GM21529 (cell line): ENCODE measurements at regions not wholly inside any gene's neighbourhood (a gene's known extent, or its start where the extent isn't known, plus 50 kb on each side); places are given as distances from the start of the nearest gene placed in this dataset.
A peak's percentile ranks its signal among the peaks of the same experiment; 100 is the strongest.
"Not testable (repeated sequence)": the region's sequence is repeated elsewhere in the genome, so short reads cannot be mapped to it uniquely, and the experiment has no call there.

Experiments used
- ATAC-seq: cut with Tn5 transposase; IDR thresholded peaks from one replicate; pipeline ENCODE4 v1.9.1; 2021; ENCODE audit not compliant: unreplicated experiment

GRCh38 chr4:33446953-33447352 lies 2726.8 kb downstream of the PCDH7 start:
- no peak for ATAC-seq

- no peak for ATAC-seq
Measured at GRCh38 chr4:33448948-33449347, 2728.8 kb downstream of the PCDH7 start.

GRCh38 chr4:33453436-33453835 lies 2733.3 kb downstream of the PCDH7 start:
- ATAC-seq: no peak

- no peak for ATAC-seq
Measured at GRCh38 chr4:33453916-33454315, 2733.7 kb downstream of the PCDH7 start.

GRCh38 chr4:33465565-33465964 lies 2745.4 kb downstream of the PCDH7 start:
- ATAC-seq: no peak

GRCh38 chr4:33467291-33467690 lies 2747.1 kb downstream of the PCDH7 start:
- ATAC-seq: no peak

GRCh38 chr4:33470805-33471204 lies 2750.6 kb downstream of the PCDH7 start:
- no peak for ATAC-seq

- ATAC-seq: no peak
Measured at GRCh38 chr4:33477715-33478114, 2757.5 kb downstream of the PCDH7 start.

GRCh38 chr4:33482773-33483172 lies 2761.5 kb downstream of the ARAP2 start:
- no peak for ATAC-seq

GRCh38 chr4:33485111-33485510 lies 2759.2 kb downstream of the ARAP2 start:
- no peak for ATAC-seq

- ATAC-seq: no peak
Measured at GRCh38 chr4:33493231-33493630, 2751.1 kb downstream of the ARAP2 start.

GRCh38 chr4:33494150-33494549 lies 2750.2 kb downstream of the ARAP2 start:
- no peak for ATAC-seq

- ATAC-seq: not testable (repeated sequence)
Measured at GRCh38 chr4:33501587-33501986, 2742.7 kb downstream of the ARAP2 start.

GRCh38 chr4:33512397-33512796 lies 2731.9 kb downstream of the ARAP2 start:
- ATAC-seq: peak; percentile 52

- ATAC-seq: no peak
Measured at GRCh38 chr4:33518856-33519255, 2725.5 kb downstream of the ARAP2 start.

GRCh38 chr4:33532821-33533220 lies 2711.5 kb downstream of the ARAP2 start:
- ATAC-seq: no peak

- ATAC-seq: no peak
Measured at GRCh38 chr4:33536898-33537297, 2707.4 kb downstream of the ARAP2 start.

- no peak for ATAC-seq
Measured at GRCh38 chr4:33537527-33537926, 2706.8 kb downstream of the ARAP2 start.

- no peak for ATAC-seq
Measured at GRCh38 chr4:33543941-33544450, 2700.3 kb downstream of the ARAP2 start.

- ATAC-seq: no peak
Measured at GRCh38 chr4:33551244-33551643, 2693.1 kb downstream of the ARAP2 start.

- ATAC-seq: no peak
Measured at GRCh38 chr4:33561259-33561658, 2683.1 kb downstream of the ARAP2 start.

GRCh38 chr4:33566649-33567048 lies 2677.7 kb downstream of the ARAP2 start:
- no peak for ATAC-seq

- ATAC-seq: no peak
Measured at GRCh38 chr4:33577791-33578190, 2666.5 kb downstream of the ARAP2 start.

GRCh38 chr4:33579951-33580350 lies 2664.4 kb downstream of the ARAP2 start:
- ATAC-seq: no peak
